ENCODE measurements at regions not wholly inside any gene's neighbourhood (a gene's known extent, or its start where the extent isn't known, plus 50 kb on each side); places are given as distances from the start of the nearest gene placed in this dataset.
"Not testable (repeated sequence)": the region's sequence is repeated elsewhere in the genome, so short reads cannot be mapped to it uniquely, and the experiment has no call there.

- not testable (repeated sequence) for H3K9me3 ChIP-seq (ENCODE audit: insufficient read depth, low read depth, low read length); H3K79me2 ChIP-seq (ENCODE audit: insufficient read depth, low read length); H3K27ac Mint-ChIP-seq (ENCODE audit: unreplicated experiment); H3K36me3 Mint-ChIP-seq (ENCODE audit: low read depth, unreplicated experiment); H3K4me2 ChIP-seq (ENCODE audit: low read length); H3K4me3 ChIP-seq (ENCODE audit: insufficient read depth, low read depth, low read length); H3K36me3 ChIP-seq (ENCODE audit: insufficient read depth, low read length); H3K27me3 Mint-ChIP-seq (ENCODE audit: low read depth, unreplicated experiment); H3K4me1 Mint-ChIP-seq (ENCODE audit: low read depth, unreplicated experiment); H3K9me3 Mint-ChIP-seq (ENCODE audit: unreplicated experiment); H2AFZ ChIP-seq (ENCODE audit: low read depth, low read length); H3K27me3 ChIP-seq (ENCODE audit: insufficient read depth, low read length); H3K4me3 Mint-ChIP-seq (ENCODE audit: unreplicated experiment); H4K20me1 ChIP-seq (ENCODE audit: insufficient read depth, low read length); H3K27ac ChIP-seq (ENCODE audit: low read depth, low read length); H3K9ac ChIP-seq (ENCODE audit: low read length); H3K4me1 ChIP-seq (ENCODE audit: insufficient read depth, low read length); DNase-seq (ENCODE audit: low read depth); FAIRE-seq
Measured at GRCh38 chr5:21274361-21274760, 1286.4 kb upstream of the CDH18 start.

GRCh38 chr5:21263361-21263760 is 1275.4 kb upstream of the CDH18 start:
- Histone ChIP-seq H4K20me1 (ENCODE audit: insufficient read depth, low read length) (no peaks in the 10 kb centered on the region), H3K36me3 (ENCODE audit: insufficient read depth, low read length) (no peaks in the 10 kb centered on the region), H3K9me3 (ENCODE audit: insufficient read depth, low read depth, low read length) (no peaks in the 10 kb centered on the region), H3K9ac (ENCODE audit: low read length) (no peak overlapping the region), H3K27me3 (ENCODE audit: insufficient read depth, low read length) (no peaks in the 10 kb centered on the region), H3K79me2 (ENCODE audit: insufficient read depth, low read length) (no peaks in the 10 kb centered on the region), H2AFZ (ENCODE audit: low read depth, low read length) (peak overlapping the region; percentile 27), H3K4me2 (ENCODE audit: low read length) (peak overlapping the region; percentile 44), H3K4me1 (ENCODE audit: insufficient read depth, low read length) (no peaks in the 10 kb centered on the region), H3K4me3 (ENCODE audit: insufficient read depth, low read depth, low read length) (no peak overlapping the region), H3K27ac (ENCODE audit: low read depth, low read length) (no peak overlapping the region)
- Mint-ChIP-seq H3K27me3 (ENCODE audit: low read depth, unreplicated experiment) (no peaks in the 10 kb centered on the region), H3K4me1 (ENCODE audit: low read depth, unreplicated experiment) (no peaks in the 10 kb centered on the region), H3K4me3 (ENCODE audit: unreplicated experiment) (no peak overlapping the region), H3K9me3 (ENCODE audit: unreplicated experiment) (peaks cover 5% of the 10 kb centered on the region), H3K27ac (ENCODE audit: unreplicated experiment) (no peak overlapping the region), H3K36me3 (ENCODE audit: low read depth, unreplicated experiment) (no peaks in the 10 kb centered on the region)
- TF ChIP-seq CTCF (IDR thresholded peaks at IDR 0.05; ENCODE audit: insufficient read depth, low read depth, low read length) = no peak
- peak; percentile 12 for DNase-seq (ENCODE audit: low read depth)
- no peak for FAIRE-seq

- no peak overlapping the region for H3K4me3 Mint-ChIP-seq (ENCODE audit: unreplicated experiment)
- H3K9ac ChIP-seq (ENCODE audit: low read length) = no peak overlapping the region
- H3K27me3 Mint-ChIP-seq (ENCODE audit: low read depth, unreplicated experiment) = no peaks in the 10 kb centered on the region
- no peak for FAIRE-seq
- H3K79me2 ChIP-seq (ENCODE audit: insufficient read depth, low read length) = no peaks in the 10 kb centered on the region
- DNase-seq (ENCODE audit: low read depth) = no peak
- no peaks in the 10 kb centered on the region for H3K9me3 ChIP-seq (ENCODE audit: insufficient read depth, low read depth, low read length)
- no peaks in the 10 kb centered on the region for H3K4me1 ChIP-seq (ENCODE audit: insufficient read depth, low read length)
- no peaks in the 10 kb centered on the region for H4K20me1 ChIP-seq (ENCODE audit: insufficient read depth, low read length)
- H3K4me2 ChIP-seq (ENCODE audit: low read length) = no peak overlapping the region
- no peak overlapping the region for H3K27ac ChIP-seq (ENCODE audit: low read depth, low read length)
- TF ChIP-seq EZH2 (IDR thresholded peaks at IDR 0.05; ENCODE audit: insufficient read depth, low read length) (no peak), CTCF (IDR thresholded peaks at IDR 0.05; ENCODE audit: insufficient read depth, low read depth, low read length) (no peak)
- H3K36me3 Mint-ChIP-seq (ENCODE audit: low read depth, unreplicated experiment) = no peaks in the 10 kb centered on the region
- H2AFZ ChIP-seq (ENCODE audit: low read depth, low read length) = no peak overlapping the region
- no peaks in the 10 kb centered on the region for H3K36me3 ChIP-seq (ENCODE audit: insufficient read depth, low read length)
- H3K4me1 Mint-ChIP-seq (ENCODE audit: low read depth, unreplicated experiment) = no peaks in the 10 kb centered on the region
- peaks cover 1% of the 10 kb centered on the region for H3K9me3 Mint-ChIP-seq (ENCODE audit: unreplicated experiment)
- H3K27me3 ChIP-seq (ENCODE audit: insufficient read depth, low read length) = no peaks in the 10 kb centered on the region
- H3K4me3 ChIP-seq (ENCODE audit: insufficient read depth, low read depth, low read length) = no peak overlapping the region
- no peak overlapping the region for H3K27ac Mint-ChIP-seq (ENCODE audit: unreplicated experiment)
Measured at GRCh38 chr5:21254161-21254560, 1266.2 kb upstream of the CDH18 start.
